HL-60/S4 treated with retinoic acid at 250 ng/mL for 4 days and 3 days (cell line): ENCODE measurements at regions not wholly inside any gene's neighbourhood (a gene's known extent, or its start where the extent isn't known, plus 50 kb on each side); places are given as distances from the start of the nearest gene placed in this dataset.

Experiments
- in situ Hi-C: fragments of 300-500 bp; cut with MboI; formaldehyde crosslinking; loops from 2 replicates; pipeline ENCODE4 v1.7.0; 2022; ENCODE audit warnings: low sequenced_read_pairs

DNA sequence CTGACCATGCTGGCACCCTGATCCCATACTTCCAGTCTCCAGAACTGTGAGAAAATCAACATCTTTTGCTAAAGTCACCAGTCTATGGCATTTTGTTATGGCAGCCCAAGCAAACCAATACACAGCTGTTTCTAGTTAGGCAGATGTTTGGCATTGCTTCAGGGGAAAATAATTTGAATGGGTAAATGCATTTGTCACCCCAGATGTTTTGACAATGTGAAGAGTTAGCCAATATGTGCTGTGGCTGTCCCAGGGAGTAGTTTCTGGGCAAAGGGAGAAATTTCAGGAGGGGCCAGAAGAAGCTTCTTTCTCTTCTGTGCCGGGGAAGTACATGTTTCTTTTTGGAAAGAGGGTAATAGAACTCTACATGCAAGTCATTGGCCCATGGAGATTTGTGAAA is 619.0 kb downstream of the SLC4A3 start:
- in situ Hi-C loops: no loop called here

DNA sequence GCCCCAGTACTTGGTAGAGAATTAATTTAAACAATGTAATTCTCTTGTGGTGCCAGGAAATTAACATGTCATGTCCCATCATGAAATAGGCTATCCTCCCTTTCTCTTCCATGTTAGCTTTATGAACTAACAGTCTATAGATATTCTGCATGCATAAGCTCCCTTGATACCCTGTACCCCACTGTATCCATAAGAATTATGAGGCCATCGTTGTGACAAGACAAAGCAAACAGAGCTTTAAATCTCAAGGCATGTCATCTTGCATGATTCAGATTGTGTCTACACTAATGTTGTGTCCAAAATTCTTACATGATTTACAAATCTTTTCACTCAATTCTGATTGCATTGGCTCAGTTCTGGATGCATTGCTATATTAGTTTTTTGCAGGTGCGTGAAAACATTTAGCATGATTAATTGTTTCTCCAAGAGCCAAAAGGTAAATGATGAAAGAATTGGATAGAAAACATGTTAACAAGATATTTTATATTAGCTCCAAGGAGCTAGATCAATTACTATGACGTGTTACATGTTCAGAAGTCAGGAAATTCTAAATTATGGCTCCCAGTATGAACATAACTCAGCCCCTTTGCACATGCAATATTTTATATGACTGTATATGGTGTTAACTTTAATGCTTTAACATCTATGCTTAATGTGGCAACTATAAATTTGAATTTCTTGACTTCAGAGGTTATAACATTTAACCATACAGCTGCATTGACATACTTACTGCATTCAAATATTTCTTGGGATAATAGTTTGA is 620.3 kb downstream of the SLC4A3 start:
- in situ Hi-C loops: no loop called here

- in situ Hi-C loops: no loop called here
Observed at GRCh38 chr2:220259662-220260061, 632.2 kb downstream of the SLC4A3 start.

- in situ Hi-C loops: no loop called here
Observed at GRCh38 chr2:220263300-220263699, 635.9 kb downstream of the SLC4A3 start.

DNA sequence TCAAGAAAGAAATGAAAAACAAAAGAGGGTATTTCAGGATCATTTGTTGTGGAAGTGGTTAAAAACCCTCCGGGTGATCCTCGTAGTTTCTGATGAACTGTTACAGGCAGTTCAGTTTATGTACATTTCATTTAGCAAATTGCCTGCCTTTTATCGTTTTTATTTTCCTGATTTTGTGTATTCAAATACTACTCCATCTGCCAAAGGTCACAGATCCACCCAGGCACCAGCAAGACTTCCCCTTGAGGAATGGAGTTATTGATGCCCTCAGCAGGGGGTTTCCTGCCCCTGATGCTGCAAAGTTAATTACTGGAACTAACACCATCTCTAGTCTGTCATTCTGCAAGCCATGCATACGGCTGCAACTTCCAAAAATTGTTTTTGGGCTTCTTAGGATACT is 641.9 kb downstream of the SLC4A3 start:
- in situ Hi-C loops: no loop called here

- in situ Hi-C loops: no loop called here
Observed at GRCh38 chr2:220270481-220271070, 643.1 kb downstream of the SLC4A3 start.

- in situ Hi-C loops: no loop called here
Observed at GRCh38 chr2:220272656-220273055, 645.2 kb downstream of the SLC4A3 start.

GRCh38 chr2:220273082-220273481 is 645.7 kb downstream of the SLC4A3 start:
- in situ Hi-C loops: no loop called here

DNA sequence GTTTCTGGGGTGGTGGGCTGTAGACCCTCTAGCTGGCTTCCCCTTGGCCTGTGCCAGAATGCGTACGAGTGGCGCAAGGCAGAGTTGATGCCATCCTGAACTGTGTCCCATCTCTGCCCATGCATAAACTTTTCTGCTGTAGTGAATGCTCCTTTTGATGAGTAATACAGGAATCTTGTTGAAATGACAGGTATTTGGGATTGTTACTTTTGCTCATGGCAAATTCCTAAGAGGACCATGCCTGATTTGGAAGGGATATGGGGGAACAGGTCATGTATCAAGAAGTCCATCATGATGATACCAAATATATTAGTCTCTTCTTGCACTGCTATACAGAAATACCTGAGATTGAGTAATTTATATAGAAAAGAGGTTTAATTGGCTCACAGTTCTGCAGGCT is 648.0 kb downstream of the SLC4A3 start:
- in situ Hi-C loops: no loop called here

- in situ Hi-C loops: no loop called here
Observed at GRCh38 chr2:220276741-220277444, 649.5 kb downstream of the SLC4A3 start.

GRCh38 chr2:220277445-220277975 is 650.1 kb downstream of the SLC4A3 start:
- in situ Hi-C loops: no loop called here

DNA sequence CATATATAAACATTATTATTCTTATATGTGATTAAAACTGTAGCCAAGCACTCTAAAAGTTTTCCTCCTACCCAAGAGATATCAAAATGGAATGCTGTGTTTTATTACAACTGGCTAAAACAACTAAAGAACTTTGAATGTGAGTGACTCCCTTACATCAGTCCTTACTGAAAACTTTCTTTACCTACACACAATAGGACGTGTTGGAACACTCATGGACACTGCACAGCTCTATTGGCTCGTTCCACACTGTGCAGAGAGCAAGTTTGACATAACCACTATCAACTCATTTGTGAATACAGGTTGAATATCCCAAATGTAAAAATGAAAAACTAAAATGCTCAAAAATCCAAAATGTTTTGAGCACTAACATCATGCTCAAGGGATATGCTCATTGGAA is 650.6 kb downstream of the SLC4A3 start:
- in situ Hi-C loops: no loop called here

- in situ Hi-C loops: no loop called here
Observed at GRCh38 chr2:220279372-220279771, 651.9 kb downstream of the SLC4A3 start.

GRCh38 chr2:220279840-220280239 is 652.4 kb downstream of the SLC4A3 start:
- in situ Hi-C loops: no loop called here

- in situ Hi-C loops: no loop called here
Observed at GRCh38 chr2:220280736-220281135, 653.3 kb downstream of the SLC4A3 start.

GRCh38 chr2:220281771-220282170 is 654.3 kb downstream of the SLC4A3 start:
- in situ Hi-C loops: no loop called here

- in situ Hi-C loops: no loop called here
Observed at GRCh38 chr2:220282236-220282635, 654.8 kb downstream of the SLC4A3 start.

GRCh38 chr2:220293966-220294365 is 666.5 kb downstream of the SLC4A3 start:
- in situ Hi-C loops: no loop called here

DNA sequence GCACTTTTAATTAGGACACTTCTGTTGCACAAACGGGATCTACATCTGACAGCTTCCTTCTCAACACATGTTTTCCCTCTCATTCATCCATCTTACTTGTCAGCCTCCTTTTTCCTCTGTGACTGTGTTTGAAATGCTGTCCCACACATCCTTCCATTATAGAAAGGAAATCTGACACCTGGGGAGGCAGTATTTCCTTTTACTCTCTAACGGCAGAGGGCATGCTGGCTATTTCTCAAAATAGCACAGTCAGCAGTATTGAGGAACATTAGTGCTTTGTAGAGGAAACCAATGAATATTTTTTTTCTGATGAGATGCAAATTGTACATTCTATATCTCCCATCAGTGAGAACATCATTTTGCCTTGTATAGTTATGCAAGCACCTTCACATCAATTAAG is 668.7 kb downstream of the SLC4A3 start:
- in situ Hi-C loops: no loop called here

GRCh38 chr2:220297093-220297492 is 669.7 kb downstream of the SLC4A3 start:
- in situ Hi-C loops: no loop called here

GRCh38 chr2:220300806-220301205 is 673.4 kb downstream of the SLC4A3 start:
- in situ Hi-C loops: no loop called here

- in situ Hi-C loops: no loop called here
Observed at GRCh38 chr2:220302756-220303155, 675.3 kb downstream of the SLC4A3 start.
